WTC11 (cell line): ENCODE measurements at regions not wholly inside any gene's neighbourhood (a gene's known extent, or its start where the extent isn't known, plus 50 kb on each side); places are given as distances from the start of the nearest gene placed in this dataset.

ENCODE experiments used
- ATF1 ChIP-seq: sonication (generic); formaldehyde crosslinking; IDR thresholded peaks from 2 replicates; pipeline ENCODE4 v1.8.1; 2023; ENCODE audit warnings: mild to moderate bottlenecking, moderate library complexity, missing genetic modification reagents
- GABPB1 ChIP-seq: sonication (generic); formaldehyde crosslinking; IDR thresholded peaks from 2 replicates; pipeline ENCODE4 v1.8.1; 2023; ENCODE audit warnings: mild to moderate bottlenecking, missing genetic modification reagents
- NR2C2 ChIP-seq: sonication (generic); formaldehyde crosslinking; IDR thresholded peaks from 2 replicates; pipeline ENCODE4 v1.8.0; 2022; ENCODE audit warnings: mild to moderate bottlenecking, missing genetic modification reagents
- SMAD3 ChIP-seq: sonication (generic); formaldehyde crosslinking; IDR thresholded peaks from 2 replicates; pipeline ENCODE4 v1.8.0; 2022; ENCODE audit warnings: missing genetic modification reagents, mild to moderate bottlenecking, borderline replicate concordance
- USF1 ChIP-seq: sonication (generic); formaldehyde crosslinking; IDR thresholded peaks from 2 replicates; pipeline ENCODE4 v1.8.0; 2022; ENCODE audit warnings: mild to moderate bottlenecking, missing genetic modification reagents
- USF2 ChIP-seq: sonication (generic); formaldehyde crosslinking; IDR thresholded peaks from 2 replicates; pipeline ENCODE4 v1.8.1; 2023; ENCODE audit warnings: mild to moderate bottlenecking, missing genetic modification reagents, moderate library complexity
- ZNF138 ChIP-seq: sonication (generic); formaldehyde crosslinking; conservative IDR thresholded peaks from 2 replicates; pipeline ENCODE4 v1.8.1; 2022; ENCODE audit warnings: mild to moderate bottlenecking, moderate library complexity, missing genetic modification reagents
- TF ChIP-seq, protein P1 (sequence below): fragments of 200-600 bp; IDR thresholded peaks from 2 replicates; pipeline ENCODE4 v1.8.0; 2022; ENCODE audit warnings: antibody characterized with exemption
- TF ChIP-seq, protein P2 (sequence below): sonication (generic); formaldehyde crosslinking; IDR thresholded peaks from 2 replicates; pipeline ENCODE4 v1.8.1; 2022; ENCODE audit warnings: low read depth, mild to moderate bottlenecking, moderate library complexity, missing genetic modification reagents, borderline replicate concordance
- TF ChIP-seq, protein P3 (sequence below): sonication (generic); formaldehyde crosslinking; IDR thresholded peaks from 2 replicates; pipeline ENCODE4 v1.8.0; 2022; ENCODE audit warnings: mild to moderate bottlenecking, missing genetic modification reagents
- TF ChIP-seq, protein P4 (sequence below): sonication (generic); formaldehyde crosslinking; IDR thresholded peaks from 2 replicates; pipeline ENCODE4 v1.8.0; 2023; ENCODE audit warnings: mild to moderate bottlenecking, missing genetic modification reagents

GRCh38 chr4:156265407-156265806, 311.7 kb upstream of the CTSO start:
- TF ChIP-seq ZNF138 (CRISPR knock-in tag) = no peak
- TF ChIP-seq, protein P1, sequence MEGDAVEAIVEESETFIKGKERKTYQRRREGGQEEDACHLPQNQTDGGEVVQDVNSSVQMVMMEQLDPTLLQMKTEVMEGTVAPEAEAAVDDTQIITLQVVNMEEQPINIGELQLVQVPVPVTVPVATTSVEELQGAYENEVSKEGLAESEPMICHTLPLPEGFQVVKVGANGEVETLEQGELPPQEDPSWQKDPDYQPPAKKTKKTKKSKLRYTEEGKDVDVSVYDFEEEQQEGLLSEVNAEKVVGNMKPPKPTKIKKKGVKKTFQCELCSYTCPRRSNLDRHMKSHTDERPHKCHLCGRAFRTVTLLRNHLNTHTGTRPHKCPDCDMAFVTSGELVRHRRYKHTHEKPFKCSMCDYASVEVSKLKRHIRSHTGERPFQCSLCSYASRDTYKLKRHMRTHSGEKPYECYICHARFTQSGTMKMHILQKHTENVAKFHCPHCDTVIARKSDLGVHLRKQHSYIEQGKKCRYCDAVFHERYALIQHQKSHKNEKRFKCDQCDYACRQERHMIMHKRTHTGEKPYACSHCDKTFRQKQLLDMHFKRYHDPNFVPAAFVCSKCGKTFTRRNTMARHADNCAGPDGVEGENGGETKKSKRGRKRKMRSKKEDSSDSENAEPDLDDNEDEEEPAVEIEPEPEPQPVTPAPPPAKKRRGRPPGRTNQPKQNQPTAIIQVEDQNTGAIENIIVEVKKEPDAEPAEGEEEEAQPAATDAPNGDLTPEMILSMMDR = no peak
- TF ChIP-seq, protein P2, sequence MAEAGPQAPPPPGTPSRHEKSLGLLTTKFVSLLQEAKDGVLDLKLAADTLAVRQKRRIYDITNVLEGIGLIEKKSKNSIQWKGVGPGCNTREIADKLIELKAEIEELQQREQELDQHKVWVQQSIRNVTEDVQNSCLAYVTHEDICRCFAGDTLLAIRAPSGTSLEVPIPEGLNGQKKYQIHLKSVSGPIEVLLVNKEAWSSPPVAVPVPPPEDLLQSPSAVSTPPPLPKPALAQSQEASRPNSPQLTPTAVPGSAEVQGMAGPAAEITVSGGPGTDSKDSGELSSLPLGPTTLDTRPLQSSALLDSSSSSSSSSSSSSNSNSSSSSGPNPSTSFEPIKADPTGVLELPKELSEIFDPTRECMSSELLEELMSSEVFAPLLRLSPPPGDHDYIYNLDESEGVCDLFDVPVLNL = no peak
- no peak for TF ChIP-seq ATF1
- TF ChIP-seq SMAD3 (CRISPR knock-in tag) = no peak
- TF ChIP-seq USF1 (CRISPR knock-in tag) = no peak
- TF ChIP-seq, protein P3, sequence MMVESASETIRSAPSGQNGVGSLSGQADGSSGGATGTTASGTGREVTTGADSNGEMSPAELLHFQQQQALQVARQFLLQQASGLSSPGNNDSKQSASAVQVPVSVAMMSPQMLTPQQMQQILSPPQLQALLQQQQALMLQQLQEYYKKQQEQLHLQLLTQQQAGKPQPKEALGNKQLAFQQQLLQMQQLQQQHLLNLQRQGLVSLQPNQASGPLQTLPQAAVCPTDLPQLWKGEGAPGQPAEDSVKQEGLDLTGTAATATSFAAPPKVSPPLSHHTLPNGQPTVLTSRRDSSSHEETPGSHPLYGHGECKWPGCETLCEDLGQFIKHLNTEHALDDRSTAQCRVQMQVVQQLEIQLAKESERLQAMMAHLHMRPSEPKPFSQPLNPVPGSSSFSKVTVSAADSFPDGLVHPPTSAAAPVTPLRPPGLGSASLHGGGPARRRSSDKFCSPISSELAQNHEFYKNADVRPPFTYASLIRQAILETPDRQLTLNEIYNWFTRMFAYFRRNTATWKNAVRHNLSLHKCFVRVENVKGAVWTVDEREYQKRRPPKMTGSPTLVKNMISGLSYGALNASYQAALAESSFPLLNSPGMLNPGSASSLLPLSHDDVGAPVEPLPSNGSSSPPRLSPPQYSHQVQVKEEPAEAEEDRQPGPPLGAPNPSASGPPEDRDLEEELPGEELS (CRISPR knock-in tag) = no peak
- no peak for TF ChIP-seq GABPB1
- no peak for TF ChIP-seq USF2
- TF ChIP-seq, protein P4, sequence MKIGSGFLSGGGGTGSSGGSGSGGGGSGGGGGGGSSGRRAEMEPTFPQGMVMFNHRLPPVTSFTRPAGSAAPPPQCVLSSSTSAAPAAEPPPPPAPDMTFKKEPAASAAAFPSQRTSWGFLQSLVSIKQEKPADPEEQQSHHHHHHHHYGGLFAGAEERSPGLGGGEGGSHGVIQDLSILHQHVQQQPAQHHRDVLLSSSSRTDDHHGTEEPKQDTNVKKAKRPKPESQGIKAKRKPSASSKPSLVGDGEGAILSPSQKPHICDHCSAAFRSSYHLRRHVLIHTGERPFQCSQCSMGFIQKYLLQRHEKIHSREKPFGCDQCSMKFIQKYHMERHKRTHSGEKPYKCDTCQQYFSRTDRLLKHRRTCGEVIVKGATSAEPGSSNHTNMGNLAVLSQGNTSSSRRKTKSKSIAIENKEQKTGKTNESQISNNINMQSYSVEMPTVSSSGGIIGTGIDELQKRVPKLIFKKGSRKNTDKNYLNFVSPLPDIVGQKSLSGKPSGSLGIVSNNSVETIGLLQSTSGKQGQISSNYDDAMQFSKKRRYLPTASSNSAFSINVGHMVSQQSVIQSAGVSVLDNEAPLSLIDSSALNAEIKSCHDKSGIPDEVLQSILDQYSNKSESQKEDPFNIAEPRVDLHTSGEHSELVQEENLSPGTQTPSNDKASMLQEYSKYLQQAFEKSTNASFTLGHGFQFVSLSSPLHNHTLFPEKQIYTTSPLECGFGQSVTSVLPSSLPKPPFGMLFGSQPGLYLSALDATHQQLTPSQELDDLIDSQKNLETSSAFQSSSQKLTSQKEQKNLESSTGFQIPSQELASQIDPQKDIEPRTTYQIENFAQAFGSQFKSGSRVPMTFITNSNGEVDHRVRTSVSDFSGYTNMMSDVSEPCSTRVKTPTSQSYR (CRISPR knock-in tag) = no peak
- no peak for TF ChIP-seq NR2C2 (CRISPR knock-in tag)
